ENCODE measurements at regions not wholly inside any gene's neighbourhood (a gene's known extent, or its start where the extent isn't known, plus 50 kb on each side); places are given as distances from the start of the nearest gene placed in this dataset.
"Not testable (repeated sequence)": the region's sequence is repeated elsewhere in the genome, so short reads cannot be mapped to it uniquely, and the experiment has no call there.

GRCh38 chr4:104549736-104550135 lies 55.0 kb upstream of the CXXC4 start:
- Histone ChIP-seq H3K4me3 (ENCODE audit: control insufficient read depth in 1 of 2, extremely low read depth in 1 of 2, low read length in 1 of 2) (no peak overlapping the region), H3K36me3 (ENCODE audit: control insufficient read depth in 2 of 2, extremely low read depth in 1 of 2, insufficient read depth in 1 of 2, low read length in 1 of 2) (no peaks in the 10 kb centered on the region), H3K27me3 (replicated peaks in 1 of 2; ENCODE audit: control insufficient read depth in 2 of 2, extremely low read depth in 1 of 2, insufficient read depth in 2 of 2, low read length in 1 of 2) (no peaks in the 10 kb centered on the region), H3K9me3 (no peaks in the 10 kb centered on the region), H3K27ac (ENCODE audit: low read length) (no peak overlapping the region), H3K4me1 (ENCODE audit: control insufficient read depth in 1 of 2, extremely low read depth in 1 of 2, insufficient read depth in 2 of 2, low read length in 2 of 2) (no peaks in the 10 kb centered on the region)
- Mint-ChIP-seq H3K4me1 (no peaks in the 10 kb centered on the region), H3K4me3 (no peak overlapping the region), H3K36me3 (no peaks in the 10 kb centered on the region), H3K27ac (no peak overlapping the region), H3K27me3 (no peaks in the 10 kb centered on the region), H3K9me3 (no peaks in the 10 kb centered on the region)
- ChIA-PET CTCF (no interaction called here), POLR2A (no interaction called here)
- WGBS (ENCODE audit: insufficient coverage): no CpG with 5 or more reads among the region's 2 CpGs
- ATAC-seq (replicated peaks in 1 of 4) (no peak), DNase-seq (no peak)

GRCh38 chr4:104559502-104559901 lies 64.8 kb upstream of the CXXC4 start:
- ChIA-PET POLR2A (no interaction called here), CTCF (no interaction called here)
- Histone ChIP-seq H3K27me3 (replicated peaks in 1 of 2; ENCODE audit: control insufficient read depth in 2 of 2, extremely low read depth in 1 of 2, insufficient read depth in 2 of 2, low read length in 1 of 2) (no peaks in the 10 kb centered on the region), H3K4me1 (ENCODE audit: control insufficient read depth in 1 of 2, extremely low read depth in 1 of 2, insufficient read depth in 2 of 2, low read length in 2 of 2) (no peaks in the 10 kb centered on the region), H3K27ac (ENCODE audit: low read length) (no peak overlapping the region), H3K36me3 (ENCODE audit: control insufficient read depth in 2 of 2, extremely low read depth in 1 of 2, insufficient read depth in 1 of 2, low read length in 1 of 2) (no peaks in the 10 kb centered on the region), H3K4me3 (ENCODE audit: control insufficient read depth in 1 of 2, extremely low read depth in 1 of 2, low read length in 1 of 2) (no peak overlapping the region), H3K9me3 (no peaks in the 10 kb centered on the region)
- no peak overlapping the region for H3K4me3 Mint-ChIP-seq
- H3K27me3 Mint-ChIP-seq: no peaks in the 10 kb centered on the region
- DNase-seq: no peak
- WGBS (ENCODE audit: insufficient coverage): no CpG with 5 or more reads among the region's 1 CpG
- peaks cover 0 to 5% (median 3%) of the 10 kb centered on the region in 3 donors for H3K9me3 Mint-ChIP-seq
- H3K4me1 Mint-ChIP-seq: peaks cover 0 to 2% (median 0%) of the 10 kb centered on the region in 3 donors
- ATAC-seq (replicated peaks in 1 of 4): no peak
- H3K36me3 Mint-ChIP-seq: no peaks in the 10 kb centered on the region
- H3K27ac Mint-ChIP-seq: no peak overlapping the region

GRCh38 chr4:104571341-104571740 lies 76.6 kb upstream of the CXXC4 start:
- WGBS (ENCODE audit: insufficient coverage): 67% methylated on average over 1 of the region's 2 CpGs

DNA sequence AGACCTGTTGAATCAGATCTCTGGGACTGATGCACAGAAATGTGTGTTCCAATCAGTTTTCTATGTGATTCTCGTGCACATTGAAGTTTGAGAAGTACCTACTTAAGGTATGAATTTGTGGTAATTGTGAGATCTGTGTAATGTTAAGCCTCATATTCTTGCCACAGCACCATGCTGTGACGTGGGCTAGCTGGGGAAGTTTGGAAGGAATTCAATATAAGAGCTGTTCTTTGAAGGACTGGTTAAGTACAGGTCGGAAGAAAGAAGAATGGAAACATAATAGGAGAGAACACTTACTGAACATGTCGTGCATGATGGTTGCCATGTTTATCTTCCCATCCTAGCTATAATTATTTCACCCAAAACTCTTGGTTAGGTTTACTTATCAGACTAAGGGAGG lies 79.7 kb upstream of the CXXC4 start:
- 73% methylated on average over 1 of the region's 4 CpGs for WGBS (ENCODE audit: insufficient coverage)
- no peak overlapping the region for H3K27ac ChIP-seq (ENCODE audit: low read length)
- no peak for DNase-seq
- Mint-ChIP-seq H3K36me3 (no peaks in the 10 kb centered on the region), H3K27ac (no peak overlapping the region), H3K4me3 (no peak overlapping the region), H3K4me1 (no peaks in the 10 kb centered on the region), H3K9me3 (peaks cover 0 to 5% (median 0%) of the 10 kb centered on the region in 3 donors), H3K27me3 (peaks cover 0 to 4% of the 10 kb centered on the region in 2 donors)
- no peaks in the 10 kb centered on the region for H3K27me3 ChIP-seq (replicated peaks in 1 of 2; ENCODE audit: control insufficient read depth in 2 of 2, extremely low read depth in 1 of 2, insufficient read depth in 2 of 2, low read length in 1 of 2)
- H3K36me3 ChIP-seq (ENCODE audit: control insufficient read depth in 2 of 2, extremely low read depth in 1 of 2, insufficient read depth in 1 of 2, low read length in 1 of 2): no peaks in the 10 kb centered on the region
- ATAC-seq (replicated peaks in 1 of 4): no peak
- POLR2A ChIA-PET: no interaction called here
- CTCF ChIA-PET: no interaction called here
- H3K4me3 ChIP-seq (ENCODE audit: control insufficient read depth in 1 of 2, extremely low read depth in 1 of 2, low read length in 1 of 2): no peak overlapping the region
- no peaks in the 10 kb centered on the region for H3K9me3 ChIP-seq
- no peaks in the 10 kb centered on the region for H3K4me1 ChIP-seq (ENCODE audit: control insufficient read depth in 1 of 2, extremely low read depth in 1 of 2, insufficient read depth in 2 of 2, low read length in 2 of 2)

More at GRCh38 chr4:104571341-104571740, 76.6 kb upstream of the CXXC4 start:
- CTCF ChIA-PET: no interaction called here
- Histone ChIP-seq H3K27ac (ENCODE audit: low read length) (no peak overlapping the region), H3K4me3 (ENCODE audit: control insufficient read depth in 1 of 2, extremely low read depth in 1 of 2, low read length in 1 of 2) (no peak overlapping the region), H3K4me1 (ENCODE audit: control insufficient read depth in 1 of 2, extremely low read depth in 1 of 2, insufficient read depth in 2 of 2, low read length in 2 of 2) (no peaks in the 10 kb centered on the region), H3K36me3 (ENCODE audit: control insufficient read depth in 2 of 2, extremely low read depth in 1 of 2, insufficient read depth in 1 of 2, low read length in 1 of 2) (no peaks in the 10 kb centered on the region), H3K9me3 (no peaks in the 10 kb centered on the region), H3K27me3 (replicated peaks in 1 of 2; ENCODE audit: control insufficient read depth in 2 of 2, extremely low read depth in 1 of 2, insufficient read depth in 2 of 2, low read length in 1 of 2) (peaks cover 0 to 8% of the 10 kb centered on the region in 2 experiments)
- Mint-ChIP-seq H3K9me3 (peaks cover 0 to 10% (median 0%) of the 10 kb centered on the region in 3 donors), H3K27ac (no peak overlapping the region), H3K27me3 (peaks cover 0 to 4% of the 10 kb centered on the region in 2 donors), H3K36me3 (no peaks in the 10 kb centered on the region), H3K4me1 (no peaks in the 10 kb centered on the region), H3K4me3 (no peak overlapping the region)
- POLR2A ChIA-PET: no interaction called here
- DNase-seq: no peak
- ATAC-seq (replicated peaks in 1 of 4): no peak

- H3K27me3 Mint-ChIP-seq: peaks cover 0 to 4% of the 10 kb centered on the region in 2 donors
Measured at GRCh38 chr4:104575278-104575677, 80.6 kb upstream of the CXXC4 start.

GRCh38 chr4:104577405-104577804 lies 82.7 kb upstream of the CXXC4 start:
- Histone ChIP-seq H3K4me1 (ENCODE audit: control insufficient read depth in 1 of 2, extremely low read depth in 1 of 2, insufficient read depth in 2 of 2, low read length in 2 of 2) (no peaks in the 10 kb centered on the region), H3K9me3 (no peaks in the 10 kb centered on the region), H3K4me3 (ENCODE audit: control insufficient read depth in 1 of 2, extremely low read depth in 1 of 2, low read length in 1 of 2) (no peak overlapping the region), H3K27ac (ENCODE audit: low read length) (no peak overlapping the region), H3K27me3 (replicated peaks in 1 of 2; ENCODE audit: control insufficient read depth in 2 of 2, extremely low read depth in 1 of 2, insufficient read depth in 2 of 2, low read length in 1 of 2) (no peaks in the 10 kb centered on the region), H3K36me3 (ENCODE audit: control insufficient read depth in 2 of 2, extremely low read depth in 1 of 2, insufficient read depth in 1 of 2, low read length in 1 of 2) (no peaks in the 10 kb centered on the region)
- Mint-ChIP-seq H3K27me3 (no peaks in the 10 kb centered on the region), H3K4me1 (no peaks in the 10 kb centered on the region), H3K36me3 (no peaks in the 10 kb centered on the region), H3K4me3 (no peak overlapping the region), H3K27ac (no peak overlapping the region), H3K9me3 (no peaks in the 10 kb centered on the region)
- ATAC-seq (replicated peaks in 1 of 4) (no peak), DNase-seq (no peak)
- ChIA-PET POLR2A (no interaction called here), CTCF (no interaction called here)

More at GRCh38 chr4:104575278-104575677, 80.6 kb upstream of the CXXC4 start:
- Mint-ChIP-seq H3K36me3 (no peaks in the 10 kb centered on the region), H3K4me1 (no peaks in the 10 kb centered on the region), H3K4me3 (no peak overlapping the region), H3K9me3 (peaks cover 0 to 5% (median 0%) of the 10 kb centered on the region in 3 donors), H3K27ac (no peak overlapping the region)
- no peak overlapping the region for H3K4me3 ChIP-seq (ENCODE audit: control insufficient read depth in 1 of 2, extremely low read depth in 1 of 2, low read length in 1 of 2)
- H3K36me3 ChIP-seq (ENCODE audit: control insufficient read depth in 2 of 2, extremely low read depth in 1 of 2, insufficient read depth in 1 of 2, low read length in 1 of 2): no peaks in the 10 kb centered on the region
- ATAC-seq (replicated peaks in 1 of 4) (no peak), DNase-seq (no peak)
- ChIA-PET CTCF (no interaction called here), POLR2A (no interaction called here)
- H3K9me3 ChIP-seq: no peaks in the 10 kb centered on the region
- 33% methylated on average over 1 of the region's 1 CpG for WGBS (ENCODE audit: insufficient coverage)
- H3K4me1 ChIP-seq (ENCODE audit: control insufficient read depth in 1 of 2, extremely low read depth in 1 of 2, insufficient read depth in 2 of 2, low read length in 2 of 2): no peaks in the 10 kb centered on the region
- H3K27me3 ChIP-seq (replicated peaks in 1 of 2; ENCODE audit: control insufficient read depth in 2 of 2, extremely low read depth in 1 of 2, insufficient read depth in 2 of 2, low read length in 1 of 2): no peaks in the 10 kb centered on the region
- no peak overlapping the region for H3K27ac ChIP-seq (ENCODE audit: low read length)

- H3K27ac Mint-ChIP-seq; H3K4me3 Mint-ChIP-seq; DNase-seq; H3K9me3 Mint-ChIP-seq; H3K36me3 ChIP-seq (ENCODE audit: control insufficient read depth in 2 of 2, extremely low read depth in 1 of 2, insufficient read depth in 1 of 2, low read length in 1 of 2); H3K4me1 ChIP-seq (ENCODE audit: control insufficient read depth in 1 of 2, extremely low read depth in 1 of 2, insufficient read depth in 2 of 2, low read length in 2 of 2); POLR2A ChIA-PET; H3K27me3 Mint-ChIP-seq; H3K9me3 ChIP-seq; H3K27me3 ChIP-seq (replicated peaks in 1 of 2; ENCODE audit: control insufficient read depth in 2 of 2, extremely low read depth in 1 of 2, insufficient read depth in 2 of 2, low read length in 1 of 2); H3K4me1 Mint-ChIP-seq; H3K4me3 ChIP-seq (ENCODE audit: control insufficient read depth in 1 of 2, extremely low read depth in 1 of 2, low read length in 1 of 2); H3K36me3 Mint-ChIP-seq; ATAC-seq (replicated peaks in 1 of 4); CTCF ChIA-PET; H3K27ac ChIP-seq (ENCODE audit: low read length): not testable (repeated sequence)
- WGBS (ENCODE audit: insufficient coverage): 100% methylated on average over 3 of the region's 16 CpGs
Measured at GRCh38 chr4:104581476-104581875, 86.8 kb upstream of the CXXC4 start.
